Astrocyte of the cerebellum (primary cell): ENCODE measurements at regions not wholly inside any gene's neighbourhood (a gene's known extent, or its start where the extent isn't known, plus 50 kb on each side); places are given as distances from the start of the nearest gene placed in this dataset.

ENCODE experiments used
- DNase-seq: peaks from one replicate; pipeline ENCODE4 v3.0.0-alpha.2; 2011; ENCODE audit warnings: low read depth
- H3K4me3 ChIP-seq: 2 replicates; pipeline ENCODE4 v1.5.1; 2011; ENCODE audit warnings: mild to moderate bottlenecking, low read depth, low read length, moderate library complexity
- in situ Hi-C: cut with HindIII; loops from 2 replicates; pipeline ENCODE4 v1.10.0; 2017; ENCODE audit warnings: low sequenced_read_pairs
- TF ChIP-seq, protein P1 (sequence below): IDR thresholded peaks from 2 replicates; pipeline ENCODE4 v1.5.1; 2012; ENCODE audit warnings: low read length, low read depth, moderate library complexity, mild to moderate bottlenecking; ENCODE audit errors: missing control alignments

DNA sequence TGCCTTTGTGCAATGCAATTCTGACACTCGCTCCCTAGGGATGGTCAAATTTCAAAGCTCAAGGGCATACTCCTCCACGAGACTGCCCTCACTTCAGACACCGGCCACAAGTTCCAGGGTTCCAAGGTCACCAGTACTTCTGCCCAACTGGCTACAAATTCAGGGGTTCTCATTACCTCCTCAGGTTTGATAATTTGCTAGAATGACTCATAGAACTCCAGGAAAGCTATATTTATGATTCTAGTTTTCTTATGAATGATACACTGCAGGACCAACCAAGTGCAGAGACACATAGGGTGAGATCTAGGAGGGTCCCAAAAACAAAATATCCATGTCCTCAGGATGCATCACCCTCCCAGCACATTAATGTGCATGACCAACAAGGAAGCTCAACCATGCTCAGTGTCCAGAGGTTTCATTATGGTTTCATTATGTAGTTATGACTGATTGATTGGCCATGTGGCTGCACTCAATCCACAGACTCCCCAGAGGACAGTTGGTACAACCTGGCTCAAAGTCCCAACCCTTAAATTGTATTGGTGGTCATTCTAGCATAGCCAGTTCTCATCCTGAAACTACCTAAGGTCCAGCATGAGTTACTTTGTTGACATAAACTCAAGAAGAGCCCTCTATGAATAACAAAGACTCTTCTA, 170.4 kb upstream of the LRRN1 start:
- DNase-seq: no peak
- no peak overlapping the region for H3K4me3 ChIP-seq
- TF ChIP-seq, protein P1, sequence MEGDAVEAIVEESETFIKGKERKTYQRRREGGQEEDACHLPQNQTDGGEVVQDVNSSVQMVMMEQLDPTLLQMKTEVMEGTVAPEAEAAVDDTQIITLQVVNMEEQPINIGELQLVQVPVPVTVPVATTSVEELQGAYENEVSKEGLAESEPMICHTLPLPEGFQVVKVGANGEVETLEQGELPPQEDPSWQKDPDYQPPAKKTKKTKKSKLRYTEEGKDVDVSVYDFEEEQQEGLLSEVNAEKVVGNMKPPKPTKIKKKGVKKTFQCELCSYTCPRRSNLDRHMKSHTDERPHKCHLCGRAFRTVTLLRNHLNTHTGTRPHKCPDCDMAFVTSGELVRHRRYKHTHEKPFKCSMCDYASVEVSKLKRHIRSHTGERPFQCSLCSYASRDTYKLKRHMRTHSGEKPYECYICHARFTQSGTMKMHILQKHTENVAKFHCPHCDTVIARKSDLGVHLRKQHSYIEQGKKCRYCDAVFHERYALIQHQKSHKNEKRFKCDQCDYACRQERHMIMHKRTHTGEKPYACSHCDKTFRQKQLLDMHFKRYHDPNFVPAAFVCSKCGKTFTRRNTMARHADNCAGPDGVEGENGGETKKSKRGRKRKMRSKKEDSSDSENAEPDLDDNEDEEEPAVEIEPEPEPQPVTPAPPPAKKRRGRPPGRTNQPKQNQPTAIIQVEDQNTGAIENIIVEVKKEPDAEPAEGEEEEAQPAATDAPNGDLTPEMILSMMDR: no peak
- in situ Hi-C loops: no loop called here

- H3K4me3 ChIP-seq: no peak overlapping the region
- in situ Hi-C loops: no loop called here
- TF ChIP-seq, protein P1: peak; percentile 35
These were observed 172.1 kb upstream of the LRRN1 start for GRCh38 chr3:3627114-3627513.

DNA sequence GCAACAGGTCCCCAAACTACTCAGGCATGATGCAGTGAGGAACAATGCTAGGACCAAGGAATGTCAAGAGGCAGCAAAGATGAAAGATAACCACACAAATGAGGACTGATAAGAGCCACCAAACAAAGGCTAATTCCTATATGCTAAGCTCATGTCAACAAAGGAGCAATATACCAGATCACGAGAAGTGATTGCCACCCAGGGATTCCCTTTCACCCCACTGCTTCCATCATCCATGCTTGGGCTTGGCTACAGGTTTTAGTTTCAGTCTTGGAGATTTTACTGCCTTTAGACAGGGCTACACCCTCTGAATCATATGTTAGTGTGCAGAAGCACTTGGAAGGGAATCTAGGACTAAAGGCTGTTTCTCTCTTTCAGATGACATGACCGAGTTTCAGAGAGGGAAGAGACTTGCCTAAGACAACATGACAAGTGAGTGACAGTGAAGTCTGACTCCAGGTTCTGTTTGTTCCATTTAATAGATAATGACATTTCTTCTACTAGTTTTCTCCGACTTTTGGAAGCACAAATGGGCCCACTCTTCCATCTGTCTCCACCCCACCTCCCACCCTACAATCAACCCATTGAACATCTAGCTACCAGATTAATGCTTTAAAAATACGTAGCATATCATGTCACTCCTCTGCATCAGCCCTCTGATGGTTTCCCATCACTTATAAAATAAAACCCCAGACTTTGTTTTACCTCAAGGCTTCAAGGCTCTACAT, 173.5 kb upstream of the LRRN1 start:
- TF ChIP-seq, protein P1: no peak
- in situ Hi-C loops: no loop called here
- no peak overlapping the region for H3K4me3 ChIP-seq
- no peak for DNase-seq

More at GRCh38 chr3:3627114-3627513, 172.1 kb upstream of the LRRN1 start:
- peak; percentile 45 for DNase-seq

DNA sequence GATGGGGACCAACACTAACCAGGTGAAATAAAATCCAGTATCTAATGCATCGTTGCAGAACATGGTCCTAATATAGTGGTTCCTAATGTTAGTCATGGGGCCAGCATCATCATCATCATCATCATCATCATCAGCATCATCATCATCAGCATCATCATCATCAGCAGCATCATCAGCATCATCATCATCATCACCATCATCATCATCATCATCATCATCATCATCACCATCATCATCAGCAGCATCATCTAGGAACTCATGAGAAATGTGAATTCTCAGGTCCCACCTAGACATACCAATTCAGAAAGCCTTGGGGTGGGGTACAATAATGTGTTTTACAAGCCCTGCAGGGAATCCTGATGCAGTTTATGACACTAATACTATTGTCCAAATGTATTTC, 179.4 kb upstream of the LRRN1 start:
- no peak overlapping the region for H3K4me3 ChIP-seq
- TF ChIP-seq, protein P1: no peak
- no peak for DNase-seq
- in situ Hi-C loops: no loop called here

DNA sequence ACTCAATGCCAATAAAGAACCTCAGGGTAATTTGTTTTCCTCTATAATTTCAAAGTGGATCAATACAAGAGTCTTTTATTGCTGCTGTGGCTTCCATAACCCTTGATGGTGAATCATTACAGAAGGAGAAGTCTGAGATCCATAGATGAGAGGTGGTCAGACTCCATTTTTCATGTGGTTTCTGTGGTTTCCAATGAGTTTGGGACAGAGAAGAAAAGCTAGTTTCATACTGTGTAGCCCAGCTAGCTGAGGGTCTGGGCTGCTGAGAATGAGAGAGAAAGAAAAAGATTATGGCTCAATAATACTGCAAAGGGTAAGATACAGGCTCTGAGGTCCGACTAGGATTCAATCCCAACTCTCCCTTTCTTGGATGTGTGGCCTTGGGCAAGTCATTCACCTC, 180.6 kb upstream of the LRRN1 start:
- in situ Hi-C loops: no loop called here
- H3K4me3 ChIP-seq: no peak overlapping the region
- DNase-seq: peak; percentile 16
- TF ChIP-seq, protein P1: no peak

GRCh38 chr3:3615533-3615932, 183.7 kb upstream of the LRRN1 start:
- in situ Hi-C loops: no loop called here

More at GRCh38 chr3:3615533-3615932, 183.7 kb upstream of the LRRN1 start:
- DNase-seq: no peak
- no peak overlapping the region for H3K4me3 ChIP-seq
- TF ChIP-seq, protein P1: no peak
